ENCODE measurements at regions not wholly inside any gene's neighbourhood (a gene's known extent, or its start where the extent isn't known, plus 50 kb on each side); places are given as distances from the start of the nearest gene placed in this dataset.

DNA sequence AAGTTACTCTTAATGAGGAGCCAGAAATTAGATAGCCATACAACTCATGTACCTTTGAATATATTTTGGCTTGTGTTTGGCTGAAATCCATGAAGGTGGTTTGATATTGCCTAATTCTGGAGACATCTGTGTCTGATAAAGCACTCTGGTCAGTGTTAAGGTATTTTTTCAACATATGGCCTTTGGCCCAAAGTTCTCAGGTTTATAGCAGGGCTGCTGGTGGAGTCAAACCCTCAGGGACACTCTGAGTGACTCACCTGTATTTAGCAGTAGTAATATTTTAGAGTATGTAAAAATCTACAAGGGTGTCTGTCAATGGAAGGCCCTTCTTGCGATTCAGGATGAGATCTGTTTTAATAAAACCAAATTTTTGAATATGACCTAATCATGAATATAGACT lies 666.5 kb downstream of the SLC4A3 start:
- Mint-ChIP-seq H3K27ac (ENCODE audit: unreplicated experiment) (no peak overlapping the region), H3K9me3 (peaks cover 2% of the 10 kb centered on the region), H3K4me3 (no peak overlapping the region), H3K27me3 (ENCODE audit: low read depth) (no peaks in the 10 kb centered on the region), H3K36me3 (ENCODE audit: low read depth) (peaks cover 2% of the 10 kb centered on the region), H3K4me1 (peaks cover 10% of the 10 kb centered on the region)
- no peak for DNase-seq (ENCODE audit: low read depth, low spot score)
- TF ChIP-seq, protein P1, sequence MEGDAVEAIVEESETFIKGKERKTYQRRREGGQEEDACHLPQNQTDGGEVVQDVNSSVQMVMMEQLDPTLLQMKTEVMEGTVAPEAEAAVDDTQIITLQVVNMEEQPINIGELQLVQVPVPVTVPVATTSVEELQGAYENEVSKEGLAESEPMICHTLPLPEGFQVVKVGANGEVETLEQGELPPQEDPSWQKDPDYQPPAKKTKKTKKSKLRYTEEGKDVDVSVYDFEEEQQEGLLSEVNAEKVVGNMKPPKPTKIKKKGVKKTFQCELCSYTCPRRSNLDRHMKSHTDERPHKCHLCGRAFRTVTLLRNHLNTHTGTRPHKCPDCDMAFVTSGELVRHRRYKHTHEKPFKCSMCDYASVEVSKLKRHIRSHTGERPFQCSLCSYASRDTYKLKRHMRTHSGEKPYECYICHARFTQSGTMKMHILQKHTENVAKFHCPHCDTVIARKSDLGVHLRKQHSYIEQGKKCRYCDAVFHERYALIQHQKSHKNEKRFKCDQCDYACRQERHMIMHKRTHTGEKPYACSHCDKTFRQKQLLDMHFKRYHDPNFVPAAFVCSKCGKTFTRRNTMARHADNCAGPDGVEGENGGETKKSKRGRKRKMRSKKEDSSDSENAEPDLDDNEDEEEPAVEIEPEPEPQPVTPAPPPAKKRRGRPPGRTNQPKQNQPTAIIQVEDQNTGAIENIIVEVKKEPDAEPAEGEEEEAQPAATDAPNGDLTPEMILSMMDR (conservative IDR thresholded peaks at IDR 0.05), result no peak

DNA sequence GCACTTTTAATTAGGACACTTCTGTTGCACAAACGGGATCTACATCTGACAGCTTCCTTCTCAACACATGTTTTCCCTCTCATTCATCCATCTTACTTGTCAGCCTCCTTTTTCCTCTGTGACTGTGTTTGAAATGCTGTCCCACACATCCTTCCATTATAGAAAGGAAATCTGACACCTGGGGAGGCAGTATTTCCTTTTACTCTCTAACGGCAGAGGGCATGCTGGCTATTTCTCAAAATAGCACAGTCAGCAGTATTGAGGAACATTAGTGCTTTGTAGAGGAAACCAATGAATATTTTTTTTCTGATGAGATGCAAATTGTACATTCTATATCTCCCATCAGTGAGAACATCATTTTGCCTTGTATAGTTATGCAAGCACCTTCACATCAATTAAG lies 668.7 kb downstream of the SLC4A3 start:
- H3K36me3 Mint-ChIP-seq (ENCODE audit: low read depth), result peaks cover 2% of the 10 kb centered on the region
- no peak for DNase-seq (ENCODE audit: low read depth, low spot score)
- H3K4me1 Mint-ChIP-seq, result peaks cover 10% of the 10 kb centered on the region

DNA sequence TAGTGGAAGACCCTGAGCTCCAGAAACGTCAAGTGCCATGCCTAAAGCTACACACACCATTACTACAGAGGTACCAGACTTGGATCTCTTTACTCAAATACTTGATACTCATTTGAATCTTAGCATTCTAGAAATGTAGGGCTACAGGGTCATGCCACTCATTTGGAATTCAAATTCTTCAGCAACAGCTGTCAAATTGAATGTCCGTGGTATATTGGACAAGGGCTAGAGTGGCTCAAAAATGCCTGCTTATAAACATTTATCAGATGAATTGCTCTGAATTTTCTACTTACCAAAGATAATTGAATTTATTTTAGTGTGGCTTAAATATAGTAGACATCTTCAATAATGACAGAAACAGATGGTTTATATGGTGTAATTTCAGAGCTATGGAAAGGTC lies 669.7 kb downstream of the SLC4A3 start:
- Mint-ChIP-seq H3K4me3 (no peak overlapping the region), H3K4me1 (peaks cover 10% of the 10 kb centered on the region), H3K27ac (ENCODE audit: unreplicated experiment) (no peak overlapping the region), H3K9me3 (peaks cover 2% of the 10 kb centered on the region), H3K27me3 (ENCODE audit: low read depth) (no peaks in the 10 kb centered on the region), H3K36me3 (ENCODE audit: low read depth) (peaks cover 2% of the 10 kb centered on the region)
- no peak for DNase-seq (ENCODE audit: low read depth, low spot score)
- TF ChIP-seq, protein P1 (conservative IDR thresholded peaks at IDR 0.05), result no peak

More for the DNA sequence above, 668.7 kb downstream of the SLC4A3 start:
- TF ChIP-seq, protein P1 (conservative IDR thresholded peaks at IDR 0.05), result no peak
- peaks cover 2% of the 10 kb centered on the region for H3K9me3 Mint-ChIP-seq
- H3K27me3 Mint-ChIP-seq (ENCODE audit: low read depth), result no peaks in the 10 kb centered on the region
- no peak overlapping the region for H3K27ac Mint-ChIP-seq (ENCODE audit: unreplicated experiment)
- no peak overlapping the region for H3K4me3 Mint-ChIP-seq

DNA sequence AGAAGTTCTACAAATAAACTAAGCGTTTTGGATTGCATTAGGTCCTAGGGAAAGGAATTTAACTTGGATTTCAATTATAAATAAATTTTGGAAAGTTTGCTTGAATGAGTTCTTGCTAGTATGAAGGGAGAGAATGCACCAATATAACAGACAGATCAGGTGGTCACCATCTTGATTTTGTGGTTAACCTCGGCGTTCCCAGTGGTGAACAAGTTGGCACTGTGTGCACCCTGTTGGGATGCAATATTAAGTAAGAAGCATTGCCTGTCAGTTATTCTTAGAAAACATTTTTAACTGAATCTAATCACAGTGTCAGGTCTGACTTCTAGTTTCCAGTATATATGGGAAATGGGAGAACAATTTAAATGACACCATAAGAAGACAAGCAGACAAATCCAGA lies 673.4 kb downstream of the SLC4A3 start:
- no peak overlapping the region for H3K4me3 Mint-ChIP-seq
- H3K4me1 Mint-ChIP-seq, result peaks cover 22% of the 10 kb centered on the region
- TF ChIP-seq, protein P1 (conservative IDR thresholded peaks at IDR 0.05), result no peak
- H3K27me3 Mint-ChIP-seq (ENCODE audit: low read depth), result no peaks in the 10 kb centered on the region
- H3K27ac Mint-ChIP-seq (ENCODE audit: unreplicated experiment), result no peak overlapping the region
- no peaks in the 10 kb centered on the region for H3K36me3 Mint-ChIP-seq (ENCODE audit: low read depth)
- H3K9me3 Mint-ChIP-seq, result no peaks in the 10 kb centered on the region
- no peak for DNase-seq (ENCODE audit: low read depth, low spot score)

DNA sequence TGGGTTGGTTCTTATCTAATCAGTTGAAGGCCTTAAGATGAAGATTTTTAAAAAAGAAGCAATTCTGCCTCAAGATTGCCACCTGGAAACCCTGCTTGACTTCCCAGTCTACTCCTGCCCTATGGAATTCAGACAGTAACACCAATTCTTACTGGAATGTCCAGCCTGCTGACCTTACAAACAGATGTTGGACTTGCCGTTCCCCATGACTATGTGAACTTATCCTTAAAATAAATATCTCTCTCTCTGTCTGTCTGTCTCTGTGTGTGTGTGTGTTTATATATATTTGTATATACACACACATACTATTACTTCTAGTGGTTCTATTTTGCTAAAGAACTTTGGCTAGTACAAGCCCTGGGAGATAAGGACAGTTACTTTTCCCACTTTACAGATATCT lies 675.3 kb downstream of the SLC4A3 start:
- H3K27me3 Mint-ChIP-seq (ENCODE audit: low read depth), result no peaks in the 10 kb centered on the region
- peaks cover 22% of the 10 kb centered on the region for H3K4me1 Mint-ChIP-seq
- H3K36me3 Mint-ChIP-seq (ENCODE audit: low read depth), result no peaks in the 10 kb centered on the region
- no peaks in the 10 kb centered on the region for H3K9me3 Mint-ChIP-seq
- TF ChIP-seq, protein P1 (conservative IDR thresholded peaks at IDR 0.05), result no peak
- H3K4me3 Mint-ChIP-seq, result no peak overlapping the region
- no peak for DNase-seq (ENCODE audit: low read depth, low spot score)
- H3K27ac Mint-ChIP-seq (ENCODE audit: unreplicated experiment), result no peak overlapping the region

DNA sequence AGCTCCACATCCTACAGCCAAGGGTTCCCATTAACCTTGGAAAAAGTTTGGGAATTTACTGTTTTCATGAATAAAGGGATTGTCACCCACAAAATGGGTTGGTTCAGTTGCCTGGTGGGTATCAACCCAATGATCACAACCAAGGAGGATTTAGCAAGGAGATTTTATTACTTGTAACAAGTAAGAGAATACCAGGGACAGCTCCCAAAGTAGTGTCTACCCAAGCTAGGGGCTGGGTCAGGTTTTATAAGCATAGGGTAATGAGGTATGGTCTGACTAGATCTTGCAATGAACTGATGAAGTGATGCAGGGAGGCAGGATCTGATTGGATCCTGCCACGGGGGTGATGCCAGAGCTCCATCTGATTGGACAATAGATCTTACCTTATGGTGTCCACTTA lies 681.8 kb downstream of the SLC4A3 start:
- TF ChIP-seq, protein P1 (conservative IDR thresholded peaks at IDR 0.05), result no peak
- peaks cover 4% of the 10 kb centered on the region for H3K9me3 Mint-ChIP-seq
- no peaks in the 10 kb centered on the region for H3K36me3 Mint-ChIP-seq (ENCODE audit: low read depth)
- H3K4me3 Mint-ChIP-seq, result no peak overlapping the region
- H3K27ac Mint-ChIP-seq (ENCODE audit: unreplicated experiment), result no peak overlapping the region
- H3K4me1 Mint-ChIP-seq, result peaks cover 22% of the 10 kb centered on the region
- H3K27me3 Mint-ChIP-seq (ENCODE audit: low read depth), result peaks cover 2% of the 10 kb centered on the region
- no peak for DNase-seq (ENCODE audit: low read depth, low spot score)
